Stimulated activated CD4-positive, alpha-beta T cell treated with anti-CD3 and anti-CD28 coated beads, Interleukin-4, amount 100 ng/mL, for 48 hours (primary cell): ENCODE measurements at regions not wholly inside any gene's neighbourhood (a gene's known extent, or its start where the extent isn't known, plus 50 kb on each side); places are given as distances from the start of the nearest gene placed in this dataset.

Experiments
- DNase-seq, 2 donors: peaks; one replicate each; pipeline ENCODE4 v3.0.0-alpha.2; 2020; ENCODE audit warnings: low read depth in 2 of 2

GRCh38 chr13:99642841-99643240 is 141.6 kb downstream of the TM9SF2 start:
- no peak for DNase-seq

GRCh38 chr13:99642006-99642405 is 140.7 kb downstream of the TM9SF2 start:
- no peak for DNase-seq

- no peak for DNase-seq
Measured at GRCh38 chr13:99640260-99640659, 139.0 kb downstream of the TM9SF2 start.

- DNase-seq = no peak
Measured at GRCh38 chr13:99639126-99639525, 137.9 kb downstream of the TM9SF2 start.

GRCh38 chr13:99636728-99637353 is 135.6 kb downstream of the TM9SF2 start:
- no peak for DNase-seq

GRCh38 chr13:99636306-99636705 is 135.0 kb downstream of the TM9SF2 start:
- DNase-seq = no peak

GRCh38 chr13:99634672-99635071 is 133.4 kb downstream of the TM9SF2 start:
- DNase-seq = no peak

GRCh38 chr13:99630269-99630898 is 129.1 kb downstream of the TM9SF2 start:
- DNase-seq = no peak

GRCh38 chr13:99629641-99630040 is 128.4 kb downstream of the TM9SF2 start:
- DNase-seq = no peak

- DNase-seq = no peak
Measured at GRCh38 chr13:99628442-99628841, 127.2 kb downstream of the TM9SF2 start.

GRCh38 chr13:99626461-99627082 is 125.3 kb downstream of the TM9SF2 start:
- no peak for DNase-seq

GRCh38 chr13:99624936-99625540 is 123.8 kb downstream of the TM9SF2 start:
- no peak for DNase-seq

- no peak for DNase-seq
Measured at GRCh38 chr13:99620806-99621205, 119.5 kb downstream of the TM9SF2 start.

- DNase-seq = no peak
Measured at GRCh38 chr13:99619207-99619606, 117.9 kb downstream of the TM9SF2 start.

- DNase-seq = peak in 1 of 2 donors; percentile 19
Measured at GRCh38 chr13:99617474-99618255, 116.4 kb downstream of the TM9SF2 start.

- DNase-seq = peak in 1 of 2 donors; percentile 4
Measured at GRCh38 chr13:99614465-99614885, 113.2 kb downstream of the TM9SF2 start.
